Middle frontal gyrus (tissue), 1 donor: ENCODE measurements at regions not wholly inside any gene's neighbourhood (a gene's known extent, or its start where the extent isn't known, plus 50 kb on each side); places are given as distances from the start of the nearest gene placed in this dataset.
"Not testable (repeated sequence)": the region's sequence is repeated elsewhere in the genome, so short reads cannot be mapped to it uniquely, and the experiment has no call there.

Experiments
- DNase-seq: peaks from one replicate; pipeline ENCODE4 v3.0.0-alpha.2; 2015; ENCODE audit warnings: low spot score; ENCODE audit errors: extremely low spot score

- DNase-seq: no peak
These were observed 579.1 kb downstream of the TMTC2 start for GRCh38 chr12:83265808-83266207.

DNA sequence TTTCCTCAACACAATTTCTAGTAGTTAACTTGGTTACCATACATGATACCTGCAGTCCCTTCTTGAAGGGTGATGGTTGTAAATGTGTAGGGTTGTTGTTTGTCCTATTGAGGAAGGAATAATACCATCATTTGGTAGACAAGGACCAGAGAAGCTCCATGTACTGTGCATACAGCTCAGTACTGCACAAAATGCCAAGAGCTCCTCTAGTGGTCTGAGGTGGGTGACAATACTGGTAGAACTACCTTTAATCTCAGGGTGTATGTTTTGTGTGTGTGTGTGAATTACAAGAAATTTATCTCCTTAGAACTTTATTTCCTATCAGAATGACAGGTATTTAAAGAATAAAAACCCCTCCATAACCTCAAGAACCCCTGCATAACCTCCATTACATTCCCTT lies 575.3 kb downstream of the TMTC2 start:
- no peak for DNase-seq

DNA sequence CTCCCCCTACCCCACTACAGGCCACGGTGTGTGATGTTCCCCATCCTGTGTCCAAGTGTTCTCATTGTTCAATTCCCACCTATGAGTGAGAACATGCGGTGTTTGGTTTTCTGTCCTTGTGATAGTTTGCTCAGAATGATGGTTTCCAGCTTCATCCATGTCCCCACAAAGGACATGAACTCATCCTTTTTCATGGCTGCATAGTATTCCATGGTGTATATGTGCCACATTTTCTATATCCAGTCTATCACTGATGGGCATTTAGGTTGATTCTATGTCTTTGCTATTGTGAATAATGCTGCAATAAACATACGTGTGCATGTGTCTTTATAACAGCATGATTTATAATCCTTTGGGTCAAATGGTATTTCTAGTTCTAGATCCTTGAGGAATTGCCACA lies 573.4 kb downstream of the TMTC2 start:
- not testable (repeated sequence) for DNase-seq

GRCh38 chr12:83257726-83258125 lies 571.0 kb downstream of the TMTC2 start:
- DNase-seq: no peak

GRCh38 chr12:83256562-83256961 lies 569.9 kb downstream of the TMTC2 start:
- no peak for DNase-seq

GRCh38 chr12:83250866-83251265 lies 564.2 kb downstream of the TMTC2 start:
- DNase-seq: no peak

DNA sequence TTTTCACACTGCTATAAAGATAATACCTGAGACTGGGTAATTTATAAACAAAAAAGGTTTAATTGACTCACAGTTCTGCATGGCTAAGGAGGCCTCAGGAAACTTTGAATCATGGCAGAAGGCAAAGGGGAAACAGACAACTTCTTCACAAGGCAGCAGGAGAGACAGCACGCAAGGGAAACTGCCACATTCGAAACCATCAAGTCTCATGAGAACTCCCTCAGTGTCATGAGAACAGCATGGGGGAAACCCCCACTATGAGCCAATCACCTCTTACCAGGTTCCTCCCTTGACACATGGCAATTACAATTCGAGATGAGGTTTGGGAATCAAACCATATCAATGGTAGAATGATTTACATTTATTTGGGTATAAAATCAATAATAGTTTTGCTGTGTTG lies 558.5 kb downstream of the TMTC2 start:
- DNase-seq: no peak

- no peak for DNase-seq
These were observed 557.3 kb downstream of the TMTC2 start for GRCh38 chr12:83244001-83244400.

DNA sequence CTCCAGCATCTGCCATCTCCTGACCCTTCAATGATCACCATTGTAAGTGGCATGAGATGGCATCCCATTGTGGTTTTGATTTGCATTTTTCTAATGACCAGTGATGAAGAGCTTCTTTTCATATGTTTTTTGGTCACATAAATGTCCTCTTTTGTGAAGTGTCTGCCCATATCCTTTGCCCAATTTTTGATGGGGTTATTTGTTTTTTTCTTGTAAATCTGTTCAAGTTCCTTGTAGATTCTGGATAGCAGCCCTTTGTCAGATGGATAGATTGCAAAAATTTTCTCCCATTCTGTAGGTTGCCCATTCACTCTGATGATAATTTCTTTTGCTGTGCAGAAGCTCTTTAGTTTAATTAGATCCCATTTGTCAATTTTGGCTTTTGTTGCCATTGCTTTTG lies 547.3 kb downstream of the TMTC2 start:
- DNase-seq: not testable (repeated sequence)

DNA sequence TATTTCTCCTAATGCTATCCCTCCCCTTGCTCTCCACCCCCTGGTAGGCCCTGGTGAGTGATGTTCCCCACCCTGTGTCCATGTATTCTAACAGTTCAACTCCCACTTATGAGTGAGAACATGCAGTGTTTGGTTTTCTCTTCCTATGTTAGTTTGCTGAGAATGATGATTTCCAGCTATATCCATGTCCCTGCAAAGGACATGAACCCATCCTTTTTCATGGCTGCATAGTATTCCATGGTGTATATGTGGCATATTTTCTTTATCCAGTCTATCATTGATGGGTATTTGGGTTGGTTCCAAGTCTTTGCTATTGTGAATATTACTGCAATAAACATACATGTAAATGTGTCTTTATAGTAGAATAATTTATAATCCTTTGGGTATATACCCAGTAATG lies 540.3 kb downstream of the TMTC2 start:
- not testable (repeated sequence) for DNase-seq

DNA sequence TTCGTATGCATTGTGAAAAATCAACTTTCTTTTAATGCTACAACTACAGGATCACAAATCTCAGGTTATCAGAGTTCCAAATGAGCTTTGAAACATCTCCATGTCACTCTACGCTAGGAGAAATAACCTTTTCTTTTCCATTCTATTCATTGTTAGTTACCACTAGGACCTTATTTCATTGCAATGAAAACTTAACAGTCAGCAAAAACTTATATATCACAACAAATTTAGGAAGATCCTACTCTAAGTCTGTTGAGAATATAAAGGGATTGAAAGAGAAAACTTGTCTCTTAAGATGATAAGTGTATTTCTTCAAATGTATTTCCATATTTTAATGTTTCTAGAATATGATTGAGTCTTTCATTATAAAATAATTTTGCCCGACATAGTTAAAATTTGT lies 539.1 kb downstream of the TMTC2 start:
- DNase-seq: no peak

GRCh38 chr12:83224012-83224411 lies 537.3 kb downstream of the TMTC2 start:
- DNase-seq: no peak

DNA sequence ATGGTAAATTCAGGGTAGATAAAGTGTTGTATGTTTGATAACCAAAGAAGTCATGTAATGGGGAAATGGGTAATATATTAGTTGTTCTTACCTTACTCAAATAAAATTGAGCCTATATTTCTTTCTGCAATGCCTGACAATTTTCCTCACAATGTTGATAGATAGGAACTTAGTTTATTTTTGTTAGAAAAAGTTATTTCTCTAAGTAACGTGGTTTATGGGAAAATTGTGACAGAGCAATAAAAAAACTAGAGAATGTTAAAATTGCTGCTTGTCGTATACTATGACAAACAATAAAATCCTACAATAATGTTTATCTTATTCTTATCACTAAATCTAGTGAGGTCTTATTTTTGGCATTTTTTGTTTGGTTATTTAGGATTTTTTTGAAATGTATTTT lies 534.1 kb downstream of the TMTC2 start:
- DNase-seq: no peak

DNA sequence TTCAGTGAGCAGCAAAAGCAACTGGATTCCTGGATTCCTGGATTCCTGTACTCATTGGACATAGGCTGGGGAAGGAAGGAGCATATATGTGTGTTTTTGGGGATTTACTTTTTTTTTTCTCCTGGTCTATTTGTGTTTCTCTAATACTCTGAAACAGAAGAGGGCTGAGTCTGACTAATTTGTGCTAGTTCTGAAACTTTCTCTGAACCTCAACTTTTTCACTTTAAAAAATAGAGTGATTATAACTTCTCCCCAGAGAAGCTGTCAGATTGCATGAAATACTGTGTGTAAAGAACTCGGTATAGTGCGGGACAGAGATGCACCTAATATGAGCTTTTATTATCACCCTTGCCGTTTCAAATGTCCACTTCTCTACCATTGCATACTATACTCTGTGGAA lies 529.5 kb downstream of the TMTC2 start:
- no peak for DNase-seq

GRCh38 chr12:83214185-83214584 lies 527.5 kb downstream of the TMTC2 start:
- DNase-seq: no peak

DNA sequence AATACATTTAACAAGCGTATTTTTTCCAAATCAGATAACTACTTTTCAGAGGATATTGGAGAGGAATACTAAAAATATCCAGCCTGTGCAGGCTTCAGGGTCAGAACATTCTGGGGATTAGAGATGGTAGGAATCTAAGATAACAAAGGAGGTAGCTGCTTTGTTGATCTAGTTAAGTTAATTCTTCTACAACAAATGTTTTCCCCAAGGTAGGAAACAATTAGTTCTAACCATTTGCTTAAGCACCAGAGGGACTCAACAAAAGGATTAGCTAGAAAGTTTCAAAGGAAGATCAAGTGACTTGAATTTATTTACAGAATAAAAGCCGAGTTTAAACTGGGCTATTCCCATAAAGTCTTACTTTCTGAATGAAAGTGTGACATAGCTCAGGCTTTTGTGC lies 524.2 kb downstream of the TMTC2 start:
- no peak for DNase-seq

- DNase-seq: no peak
These were observed 512.4 kb downstream of the TMTC2 start for GRCh38 chr12:83199069-83199468.

- DNase-seq: no peak
These were observed 511.7 kb downstream of the TMTC2 start for GRCh38 chr12:83198291-83199015.

GRCh38 chr12:83197483-83197914 lies 510.8 kb downstream of the TMTC2 start:
- DNase-seq: no peak

- no peak for DNase-seq
These were observed 510.1 kb downstream of the TMTC2 start for GRCh38 chr12:83196694-83197350.

DNA sequence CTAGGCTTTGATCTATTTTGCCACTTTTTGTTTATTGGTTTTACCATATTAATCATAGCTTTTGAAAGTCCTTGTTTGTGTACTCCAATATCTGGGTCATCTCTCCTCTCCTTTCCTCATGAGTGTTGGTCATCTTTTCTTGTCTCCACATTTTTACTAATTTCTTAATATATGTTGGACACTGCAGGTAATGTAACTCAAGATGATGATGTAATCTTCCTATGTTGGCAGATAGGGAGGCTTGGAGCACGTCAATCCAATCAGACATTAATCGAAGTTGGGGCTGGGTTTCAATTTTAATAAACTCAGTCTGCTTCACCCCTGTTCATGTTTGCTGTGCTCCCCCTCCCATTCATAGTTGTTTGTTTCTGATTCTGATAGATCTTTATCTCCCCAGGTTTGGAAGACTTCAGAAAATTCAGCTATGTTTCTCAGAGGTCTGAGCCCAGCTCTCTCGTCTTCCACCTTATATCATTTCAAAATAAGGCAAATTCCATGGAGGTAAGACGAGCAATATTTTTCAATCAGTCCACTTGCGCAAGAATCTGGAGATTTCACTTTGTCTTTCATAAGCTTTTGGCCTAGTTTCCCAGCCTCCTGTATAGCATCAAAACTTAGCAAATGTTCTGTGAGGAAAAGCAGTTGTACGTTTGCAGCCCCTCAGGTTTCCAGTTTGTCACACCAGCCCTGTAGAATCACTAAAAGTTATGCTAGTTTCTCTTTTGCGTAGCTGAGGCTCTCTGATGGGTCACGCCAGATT lies 504.1 kb downstream of the TMTC2 start:
- no peak for DNase-seq

- no peak for DNase-seq
These were observed 499.7 kb downstream of the TMTC2 start for GRCh38 chr12:83186419-83186818.
